AG09309 (cell line): ENCODE measurements at regions not wholly inside any gene's neighbourhood (a gene's known extent, or its start where the extent isn't known, plus 50 kb on each side); places are given as distances from the start of the nearest gene placed in this dataset.

Experiments
- DNase-seq: peaks from one replicate; pipeline ENCODE4 v3.0.0-alpha.2; 2010; ENCODE audit warnings: low read depth
- H3K4me3 ChIP-seq: 2 replicates; pipeline ENCODE4 v1.5.1; 2011; ENCODE audit warnings: mild to moderate bottlenecking, low read depth, low read length, moderate library complexity; ENCODE audit not compliant: control insufficient read depth
- CTCF ChIP-seq: IDR thresholded peaks from 2 replicates; pipeline ENCODE4 v1.5.1; 2011; ENCODE audit warnings: mild to moderate bottlenecking, low read depth, low read length, inconsistent platforms; ENCODE audit not compliant: insufficient read depth, control insufficient read depth; ENCODE audit errors: missing control alignments

- H3K4me3 ChIP-seq, result no peak overlapping the region
- TF ChIP-seq CTCF, result no peak
- DNase-seq, result no peak
Measured at GRCh38 chr12:28121433-28121832, 68.8 kb upstream of the CCDC91 start.

- no peak for DNase-seq
- no peak overlapping the region for H3K4me3 ChIP-seq
- no peak for TF ChIP-seq CTCF
Measured at GRCh38 chr12:28121899-28122655, 68.2 kb upstream of the CCDC91 start.

GRCh38 chr12:28122756-28123155, 67.5 kb upstream of the CCDC91 start:
- H3K4me3 ChIP-seq, result no peak overlapping the region
- no peak for TF ChIP-seq CTCF
- DNase-seq, result no peak

DNA sequence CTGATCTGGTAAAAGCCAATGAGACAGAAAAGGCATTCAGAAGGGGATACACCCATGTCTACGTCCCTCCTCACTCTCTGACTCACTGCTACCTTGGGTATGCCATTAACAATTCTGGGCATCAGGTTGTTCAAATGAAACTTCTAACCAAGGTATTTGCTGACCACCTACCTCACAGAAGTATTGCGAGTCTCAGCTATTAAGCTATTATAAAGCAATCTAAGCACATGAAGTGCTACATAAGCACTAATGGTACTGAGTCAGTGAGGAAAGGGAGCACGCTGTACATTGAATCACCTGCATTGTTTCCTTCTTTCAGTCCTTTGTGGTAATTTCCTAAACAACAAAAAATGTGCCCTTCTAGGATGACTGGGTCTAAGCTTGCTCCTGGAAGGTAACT, 62.8 kb upstream of the CCDC91 start:
- DNase-seq, result no peak
- no peak overlapping the region for H3K4me3 ChIP-seq
- no peak for TF ChIP-seq CTCF

DNA sequence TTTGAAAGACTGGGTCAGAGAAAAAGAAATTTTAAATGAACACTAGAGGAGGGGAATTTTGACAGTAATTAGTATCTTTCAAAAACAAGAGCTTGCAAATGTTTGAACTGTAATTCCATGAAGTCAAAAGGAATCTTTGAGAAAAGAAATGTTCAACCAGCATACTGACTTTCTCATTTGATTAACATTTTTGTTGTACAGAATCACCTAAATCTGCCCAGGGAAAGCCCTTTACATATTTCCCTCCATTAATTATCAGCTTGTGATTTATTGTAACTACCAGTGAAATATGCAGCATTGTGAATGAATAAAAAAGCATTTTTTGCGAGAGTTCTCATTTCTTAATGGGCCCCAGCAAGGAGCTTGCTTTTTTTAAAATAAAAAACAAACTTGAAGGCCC, 61.2 kb upstream of the CCDC91 start:
- no peak for DNase-seq
- TF ChIP-seq CTCF, result no peak
- H3K4me3 ChIP-seq, result no peak overlapping the region

- no peak for TF ChIP-seq CTCF
- DNase-seq, result no peak
- no peak overlapping the region for H3K4me3 ChIP-seq
Measured at GRCh38 chr12:28130234-28130624, 60.0 kb upstream of the CCDC91 start.
